ENCODE measurements at regions not wholly inside any gene's neighbourhood (a gene's known extent, or its start where the extent isn't known, plus 50 kb on each side); places are given as distances from the start of the nearest gene placed in this dataset.
A peak's percentile ranks its signal among the peaks of the same experiment; 100 is the strongest.

GRCh38 chr6:113018351-113019151 lies 671.4 kb downstream of the RFPL4B start:
- no peak overlapping the region for H3K4me2 ChIP-seq
- no peaks in the 10 kb centered on the region for H3K27me3 ChIP-seq (ENCODE audit: insufficient read depth)

More at GRCh38 chr6:113018351-113019151, 671.4 kb downstream of the RFPL4B start:
- H3K4me1 ChIP-seq (ENCODE audit: insufficient read depth) = no peaks in the 10 kb centered on the region
- DNase-seq (ENCODE audit: low spot score) (no peak), ATAC-seq (no peak)
- H3K9me3 Mint-ChIP-seq = no peaks in the 10 kb centered on the region
- H4K20me1 ChIP-seq (replicated peaks; ENCODE audit: insufficient read depth) = no peaks in the 10 kb centered on the region
- H3K4me3 Mint-ChIP-seq = no peak overlapping the region
- no peaks in the 10 kb centered on the region for H3K36me3 ChIP-seq (ENCODE audit: insufficient read depth)
- H3K36me3 Mint-ChIP-seq (ENCODE audit: low read depth) = no peaks in the 10 kb centered on the region
- no peaks in the 10 kb centered on the region for H3F3A ChIP-seq (replicated peaks; ENCODE audit: low read depth)
- TF ChIP-seq POLR2AphosphoS5 (IDR thresholded peaks at IDR 0.05; ENCODE audit: low read depth) = no peak
- no peak for TF ChIP-seq EZH2phosphoT487 (IDR thresholded peaks at IDR 0.05; ENCODE audit: unreplicated experiment)
- no peak for TF ChIP-seq ZNF462 (CRISPR knock-in tag; IDR thresholded peaks at IDR 0.05)
- no peak for TF ChIP-seq JUNB (IDR thresholded peaks at IDR 0.05; ENCODE audit: unreplicated experiment)
- no peak for TF ChIP-seq REST (IDR thresholded peaks at IDR 0.05; ENCODE audit: unreplicated experiment)
- TF ChIP-seq ETS1 (IDR thresholded peaks at IDR 0.05) = no peak
- TF ChIP-seq ZNF114 (CRISPR knock-in tag; IDR thresholded peaks at IDR 0.05) = no peak
- no peak for TF ChIP-seq ZNF331 (CRISPR knock-in tag; IDR thresholded peaks at IDR 0.05; ENCODE audit: low read depth)
- no peak for TF ChIP-seq EZH2 (IDR thresholded peaks at IDR 0.05; ENCODE audit: low read depth, unreplicated experiment)
- no peak for TF ChIP-seq CREB1 (CRISPR knock-in tag; IDR thresholded peaks at IDR 0.05; ENCODE audit: low read depth)
- no peak for TF ChIP-seq NANOG (IDR thresholded peaks at IDR 0.05; ENCODE audit: borderline replicate concordance)
- TF ChIP-seq STAT1 (IDR thresholded peaks at IDR 0.05; ENCODE audit: unreplicated experiment) = no peak
- TF ChIP-seq CTCF (conservative IDR thresholded peaks at IDR 0.05; ENCODE audit: low read depth in 2 of 2) = no peak
- H3K27ac ChIP-seq (ENCODE audit: low read depth) = no peak overlapping the region
- H3K27me3 Mint-ChIP-seq (ENCODE audit: insufficient read depth, low read depth, poor library complexity) = no peaks in the 10 kb centered on the region
- no peaks in the 10 kb centered on the region for H3K79me2 ChIP-seq (replicated peaks; ENCODE audit: insufficient read depth)
- no peaks in the 10 kb centered on the region for H3K9me2 ChIP-seq (ENCODE audit: insufficient read depth)
- H2AFZ ChIP-seq = peak overlapping the region; percentile 79; the same call in 1 of the 2 replicates
- H3K4me3 ChIP-seq = no peak overlapping the region
- 0 out of 3 replicates have a peak, but pooled peaks cover 3% of the 10 kb centered on the region for H3K4me1 Mint-ChIP-seq
- no peak overlapping the region for H3K27ac Mint-ChIP-seq
